ENCODE measurements at regions not wholly inside any gene's neighbourhood (a gene's known extent, or its start where the extent isn't known, plus 50 kb on each side); places are given as distances from the start of the nearest gene placed in this dataset.

GRCh38 chr7:136293841-136294391, 316.8 kb upstream of the MTPN start:
- TF ChIP-seq, protein P1, sequence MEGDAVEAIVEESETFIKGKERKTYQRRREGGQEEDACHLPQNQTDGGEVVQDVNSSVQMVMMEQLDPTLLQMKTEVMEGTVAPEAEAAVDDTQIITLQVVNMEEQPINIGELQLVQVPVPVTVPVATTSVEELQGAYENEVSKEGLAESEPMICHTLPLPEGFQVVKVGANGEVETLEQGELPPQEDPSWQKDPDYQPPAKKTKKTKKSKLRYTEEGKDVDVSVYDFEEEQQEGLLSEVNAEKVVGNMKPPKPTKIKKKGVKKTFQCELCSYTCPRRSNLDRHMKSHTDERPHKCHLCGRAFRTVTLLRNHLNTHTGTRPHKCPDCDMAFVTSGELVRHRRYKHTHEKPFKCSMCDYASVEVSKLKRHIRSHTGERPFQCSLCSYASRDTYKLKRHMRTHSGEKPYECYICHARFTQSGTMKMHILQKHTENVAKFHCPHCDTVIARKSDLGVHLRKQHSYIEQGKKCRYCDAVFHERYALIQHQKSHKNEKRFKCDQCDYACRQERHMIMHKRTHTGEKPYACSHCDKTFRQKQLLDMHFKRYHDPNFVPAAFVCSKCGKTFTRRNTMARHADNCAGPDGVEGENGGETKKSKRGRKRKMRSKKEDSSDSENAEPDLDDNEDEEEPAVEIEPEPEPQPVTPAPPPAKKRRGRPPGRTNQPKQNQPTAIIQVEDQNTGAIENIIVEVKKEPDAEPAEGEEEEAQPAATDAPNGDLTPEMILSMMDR (IDR thresholded peaks at IDR 0.05; ENCODE audit: low read depth, low read length), result no peak
- DNase-seq (ENCODE audit: extremely low read depth, low read depth), result no peak

DNA sequence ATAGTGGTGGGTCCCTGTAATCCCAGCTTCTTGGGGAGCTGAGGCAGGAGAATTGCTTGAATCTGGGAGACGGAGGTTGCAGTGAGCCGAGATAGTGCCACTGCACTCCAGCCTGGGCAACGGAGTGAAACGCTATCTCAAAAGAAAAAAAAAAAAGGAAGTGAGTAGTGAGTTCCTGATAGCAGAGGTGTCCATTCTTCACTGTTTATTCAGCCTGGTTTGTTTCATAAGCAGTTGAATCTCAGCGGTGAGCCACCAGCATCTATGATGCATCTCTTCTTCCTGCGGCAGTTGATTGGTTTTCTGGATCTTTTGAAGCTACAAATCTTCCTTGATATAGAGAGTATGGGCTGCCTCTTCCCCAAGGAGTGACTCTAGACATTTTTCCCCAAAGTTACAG, 316.1 kb upstream of the MTPN start:
- TF ChIP-seq, protein P1 (IDR thresholded peaks at IDR 0.05; ENCODE audit: low read depth, low read length), result no peak
- DNase-seq (ENCODE audit: extremely low read depth, low read depth), result no peak

DNA sequence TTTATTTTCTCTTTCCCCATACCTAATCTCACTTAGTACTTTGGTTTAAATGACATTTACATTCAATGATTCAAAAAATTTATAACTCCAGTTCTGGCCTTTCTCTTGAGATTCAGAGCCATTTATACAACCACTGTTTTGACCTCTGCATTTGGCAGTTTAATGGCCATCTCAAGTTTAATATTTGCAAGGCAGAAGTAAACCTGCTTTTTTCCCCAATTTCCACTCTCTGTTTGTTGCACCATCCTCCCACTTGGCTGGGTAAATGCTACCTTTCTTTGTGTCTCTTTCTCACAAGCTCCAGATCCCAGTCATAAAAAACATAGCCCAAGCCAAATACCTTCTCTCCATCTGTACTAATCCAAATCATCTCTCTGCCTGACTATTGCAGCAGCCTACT, 315.2 kb upstream of the MTPN start:
- no peak for DNase-seq (ENCODE audit: extremely low read depth, low read depth)
- TF ChIP-seq, protein P1 (IDR thresholded peaks at IDR 0.05; ENCODE audit: low read depth, low read length), result no peak

DNA sequence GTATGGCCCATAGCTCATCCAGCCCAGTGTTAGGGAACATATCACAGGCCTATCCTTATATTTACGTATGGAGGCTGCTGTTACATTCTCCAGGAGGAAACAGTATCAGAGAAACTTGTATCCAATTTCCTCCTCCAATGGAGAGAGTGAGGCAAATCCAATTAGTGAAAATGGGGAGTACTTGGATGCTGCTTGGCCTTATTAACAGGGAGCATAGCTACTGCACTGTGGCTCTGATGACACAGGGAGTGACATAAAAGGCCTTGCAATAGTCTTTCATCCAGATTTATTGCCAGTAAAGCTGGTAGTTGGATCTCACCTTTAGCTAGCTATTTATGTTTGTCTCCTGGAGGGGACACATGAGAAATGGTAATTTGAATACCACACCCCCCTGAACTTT, 313.2 kb upstream of the MTPN start:
- DNase-seq (ENCODE audit: extremely low read depth, low read depth), result no peak

GRCh38 chr7:136278057-136278456, 300.9 kb upstream of the MTPN start:
- no peak for DNase-seq (ENCODE audit: extremely low read depth, low read depth)
- TF ChIP-seq, protein P1 (IDR thresholded peaks at IDR 0.05; ENCODE audit: low read depth, low read length), result no peak

More for the DNA sequence above, 313.2 kb upstream of the MTPN start:
- TF ChIP-seq, protein P1 (IDR thresholded peaks at IDR 0.05; ENCODE audit: low read depth, low read length), result no peak

DNA sequence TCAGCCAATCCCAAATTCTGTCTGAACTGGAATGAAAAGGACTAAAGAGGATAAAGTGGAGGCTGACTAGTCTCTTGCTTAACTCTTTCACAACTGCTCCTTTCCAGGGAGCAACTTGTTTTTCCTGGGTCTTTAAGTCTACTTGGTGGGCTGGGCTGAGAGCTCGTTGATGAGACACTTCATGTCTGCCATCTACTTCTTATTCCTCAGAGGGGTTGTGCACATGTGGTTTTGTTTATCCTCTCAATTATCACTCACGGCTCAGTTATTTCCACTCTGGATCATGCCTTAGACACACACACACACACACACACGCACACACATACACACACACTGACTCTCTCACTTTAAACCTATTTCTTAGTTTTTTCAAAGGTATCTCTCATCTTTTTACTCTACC, 298.6 kb upstream of the MTPN start:
- TF ChIP-seq, protein P1 (IDR thresholded peaks at IDR 0.05; ENCODE audit: low read depth, low read length), result no peak
- DNase-seq (ENCODE audit: extremely low read depth, low read depth), result peak; percentile 14

DNA sequence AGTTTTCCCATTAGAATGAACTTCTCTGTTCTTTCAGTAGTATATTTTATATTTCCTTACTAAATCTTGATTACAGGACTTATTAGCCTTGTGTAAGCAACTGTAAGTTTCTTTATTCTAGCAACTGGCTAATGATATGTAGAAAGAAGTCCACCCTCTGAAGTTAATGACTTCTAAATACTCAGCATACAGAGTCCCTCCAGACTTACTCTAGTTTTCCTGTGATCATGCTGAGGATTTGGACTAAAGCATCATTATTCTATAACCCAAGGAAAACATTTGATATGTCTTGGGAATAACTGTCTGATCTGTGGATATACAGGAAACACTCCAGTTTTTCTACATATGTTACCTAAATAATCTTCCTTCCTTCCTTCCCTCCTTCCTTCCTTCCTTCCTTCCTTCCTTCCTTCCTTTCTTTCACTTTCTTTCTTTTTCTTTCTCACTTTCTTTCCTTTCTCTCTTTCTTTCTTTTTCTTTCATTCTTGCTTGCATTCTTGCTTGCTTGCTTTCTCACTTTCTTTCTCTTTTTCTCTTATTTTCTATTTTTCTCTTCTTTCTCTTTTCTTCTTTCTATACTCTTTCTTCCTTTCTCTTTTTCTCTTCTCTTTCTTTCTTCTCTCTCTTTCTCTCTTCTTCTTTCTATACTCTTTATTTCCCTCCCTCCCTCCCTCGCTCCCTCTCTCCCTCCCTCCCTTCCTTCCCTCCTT, 297.6 kb upstream of the MTPN start:
- DNase-seq (ENCODE audit: extremely low read depth, low read depth), result no peak
- TF ChIP-seq, protein P1 (IDR thresholded peaks at IDR 0.05; ENCODE audit: low read depth, low read length), result no peak
